ENCODE measurements at regions not wholly inside any gene's neighbourhood (a gene's known extent, or its start where the extent isn't known, plus 50 kb on each side); places are given as distances from the start of the nearest gene placed in this dataset.
A peak's percentile ranks its signal among the peaks of the same experiment; 100 is the strongest.

- no peak for DNase-seq (ENCODE audit: low read depth in 3 of 3)
Measured at GRCh38 chr1:98072047-98072446, 151.2 kb upstream of the DPYD start.

- no peak for DNase-seq (ENCODE audit: low read depth in 3 of 3)
Measured at GRCh38 chr1:98068016-98068415, 147.2 kb upstream of the DPYD start.

- DNase-seq (ENCODE audit: low read depth in 3 of 3): no peak
Measured at GRCh38 chr1:98066911-98067310, 146.1 kb upstream of the DPYD start.

- DNase-seq (ENCODE audit: low read depth in 3 of 3): no peak
Measured at GRCh38 chr1:98059620-98060019, 138.8 kb upstream of the DPYD start.

- DNase-seq (ENCODE audit: low read depth in 3 of 3): no peak
Measured at GRCh38 chr1:98058676-98059075, 137.8 kb upstream of the DPYD start.

GRCh38 chr1:98057236-98057910 lies 136.5 kb upstream of the DPYD start:
- no peak for DNase-seq (ENCODE audit: low read depth in 3 of 3)

GRCh38 chr1:98056781-98057180 lies 135.9 kb upstream of the DPYD start:
- DNase-seq (ENCODE audit: low read depth in 3 of 3): no peak

GRCh38 chr1:98055457-98055856 lies 134.6 kb upstream of the DPYD start:
- DNase-seq (ENCODE audit: low read depth in 3 of 3): no peak

GRCh38 chr1:98054786-98055185 lies 134.0 kb upstream of the DPYD start:
- no peak for DNase-seq (ENCODE audit: low read depth in 3 of 3)

GRCh38 chr1:98054367-98054701 lies 133.5 kb upstream of the DPYD start:
- DNase-seq (ENCODE audit: low read depth in 3 of 3): no peak

GRCh38 chr1:98053471-98054366 lies 132.9 kb upstream of the DPYD start:
- DNase-seq (ENCODE audit: low read depth in 3 of 3): peak in 1 of 3 donors; percentile 52

- DNase-seq (ENCODE audit: low read depth in 3 of 3): peak in 2 of 3 donors; percentile 44 to 54
Measured at GRCh38 chr1:98051065-98051675, 130.3 kb upstream of the DPYD start.

- no peak for DNase-seq (ENCODE audit: low read depth in 3 of 3)
Measured at GRCh38 chr1:98049370-98050135, 128.7 kb upstream of the DPYD start.

GRCh38 chr1:98048751-98049325 lies 128.0 kb upstream of the DPYD start:
- no peak for DNase-seq (ENCODE audit: low read depth in 3 of 3)

- peak in 2 of 3 donors; percentile 54 to 64 for DNase-seq (ENCODE audit: low read depth in 3 of 3)
Measured at GRCh38 chr1:98048244-98048643, 127.4 kb upstream of the DPYD start.

- DNase-seq (ENCODE audit: low read depth in 3 of 3): no peak
Measured at GRCh38 chr1:98047171-98047570, 126.3 kb upstream of the DPYD start.

- DNase-seq (ENCODE audit: low read depth in 3 of 3): no peak
Measured at GRCh38 chr1:98045767-98046641, 125.2 kb upstream of the DPYD start.

- no peak for DNase-seq (ENCODE audit: low read depth in 3 of 3)
Measured at GRCh38 chr1:98045211-98045766, 124.5 kb upstream of the DPYD start.

- no peak for DNase-seq (ENCODE audit: low read depth in 3 of 3)
Measured at GRCh38 chr1:98044766-98045165, 123.9 kb upstream of the DPYD start.

GRCh38 chr1:98044071-98044697 lies 123.3 kb upstream of the DPYD start:
- DNase-seq (ENCODE audit: low read depth in 3 of 3): no peak

Data from stimulated activated CD4-positive, alpha-beta T cell treated with anti-CD3 and anti-CD28 coated beads, TNF-alpha, amount 100 ng/mL, for 48 hours (primary cell).